Mesenchymal stem cell (in vitro differentiated cells and primary cell): ENCODE measurements at regions not wholly inside any gene's neighbourhood (a gene's known extent, or its start where the extent isn't known, plus 50 kb on each side); places are given as distances from the start of the nearest gene placed in this dataset.

Source experiments
- DNase-seq: peaks from one replicate; pipeline ENCODE4 v3.0.0-alpha.2; 2013
- H2AFZ ChIP-seq: one replicate; pipeline ENCODE4 v1.6.1; 2013; ENCODE audit warnings: low read depth, mild to moderate bottlenecking, control low read depth, inconsistent platforms, low read length, moderate library complexity
- H2AK5ac ChIP-seq: 2 replicates; pipeline ENCODE4 v1.6.1; 2013; ENCODE audit warnings: low read length, moderate library complexity, mild to moderate bottlenecking, inconsistent platforms; ENCODE audit not compliant: severe bottlenecking
- H2BK120ac ChIP-seq: one replicate; pipeline ENCODE4 v1.6.1; 2013; ENCODE audit warnings: low read depth, mild to moderate bottlenecking, inconsistent platforms, low read length, moderate library complexity
- H2BK12ac ChIP-seq, 2 experiments: one replicate each; pipeline ENCODE4 v1.6.1; 2013; ENCODE audit warnings: inconsistent platforms in 2 of 2, low read length in 2 of 2, mild to moderate bottlenecking in 2 of 2, moderate library complexity in 2 of 2, control low read depth in 1 of 2
- H2BK15ac ChIP-seq: one replicate; pipeline ENCODE4 v1.6.1; 2013; ENCODE audit warnings: mild to moderate bottlenecking, low read depth, inconsistent platforms; ENCODE audit not compliant: poor library complexity, severe bottlenecking
- H2BK5ac ChIP-seq: 2 replicates; pipeline ENCODE4 v1.6.1; 2013; ENCODE audit warnings: low read depth, mild to moderate bottlenecking, low read length, control low read depth, inconsistent platforms; ENCODE audit not compliant: poor library complexity, severe bottlenecking
- H3K14ac ChIP-seq, 2 experiments: one replicate each; pipeline ENCODE4 v1.6.1; 2013; ENCODE audit warnings: inconsistent platforms in 2 of 2, low read length in 2 of 2, control low read depth in 1 of 2, mild to moderate bottlenecking in 1 of 2, moderate library complexity in 1 of 2
- H3K18ac ChIP-seq, 2 experiments: one replicate each; pipeline ENCODE4 v1.6.1; 2013; ENCODE audit warnings: inconsistent platforms in 2 of 2, low read length in 2 of 2, control low read depth in 1 of 2, low read depth in 1 of 2, mild to moderate bottlenecking in 1 of 2
- H3K23ac ChIP-seq, 2 experiments: one replicate each; pipeline ENCODE4 v1.6.1; 2013; ENCODE audit warnings: inconsistent platforms in 2 of 2, low read length in 2 of 2, mild to moderate bottlenecking in 2 of 2, moderate library complexity in 2 of 2, control low read depth in 1 of 2
- H3K27ac ChIP-seq: 2 replicates; pipeline ENCODE4 v1.5.1; 2013; ENCODE audit warnings: mild to moderate bottlenecking, moderate library complexity, low read length, control low read depth, inconsistent platforms; ENCODE audit not compliant: poor library complexity, severe bottlenecking
- H3K27me3 ChIP-seq, 2 experiments: 2 replicates each; pipeline versions ENCODE4 v1.6.1 to v1.7.0; 2013; ENCODE audit warnings: low read length in 2 of 2, mild to moderate bottlenecking in 2 of 2, moderate library complexity in 2 of 2, control low read depth in 1 of 2, inconsistent platforms in 1 of 2; ENCODE audit not compliant: control insufficient read depth in 1 of 2, insufficient read depth in 1 of 2
- H3K36me3 ChIP-seq, 2 experiments: 2 replicates each; pipeline versions ENCODE4 v1.6.1 to v1.7.0; 2013; ENCODE audit warnings: low read length in 2 of 2, control low read depth in 1 of 2, inconsistent platforms in 1 of 2, low read depth in 1 of 2, mild to moderate bottlenecking in 1 of 2; ENCODE audit not compliant: insufficient read depth in 2 of 2, control insufficient read depth in 1 of 2
- H3K4ac ChIP-seq, 2 experiments: one replicate each; pipeline ENCODE4 v1.6.1; 2013; ENCODE audit warnings: inconsistent platforms in 2 of 2, low read length in 2 of 2, mild to moderate bottlenecking in 2 of 2, moderate library complexity in 2 of 2, control low read depth in 1 of 2, low read depth in 1 of 2
- H3K4me1 ChIP-seq: 2 replicates; pipeline ENCODE4 v1.6.1; 2013; ENCODE audit warnings: low read depth, low read length, control low read depth; ENCODE audit not compliant: control insufficient read depth, insufficient read depth
- H3K4me2 ChIP-seq: 2 replicates; pipeline ENCODE4 v1.6.1; 2013; ENCODE audit warnings: low read length, mild to moderate bottlenecking, inconsistent platforms; ENCODE audit not compliant: poor library complexity, severe bottlenecking
- H3K4me3 ChIP-seq, 2 experiments: 2 replicates each; pipeline versions ENCODE4 v1.5.1 to v1.7.0; 2013; ENCODE audit warnings: low read length in 2 of 2, mild to moderate bottlenecking in 2 of 2, control low read depth in 1 of 2, low read depth in 1 of 2; ENCODE audit not compliant: insufficient read depth in 1 of 2
- H3K79me1 ChIP-seq: replicated peaks from 2 replicates; pipeline ENCODE4 v1.6.1; 2013; ENCODE audit warnings: mild to moderate bottlenecking, control low read depth, low read length, inconsistent platforms; ENCODE audit not compliant: poor library complexity, severe bottlenecking
- H3K9ac ChIP-seq: 2 replicates; pipeline ENCODE4 v1.7.0; 2013; ENCODE audit warnings: mild to moderate bottlenecking, low read length, moderate library complexity
- H3K9me3 ChIP-seq: 2 replicates; pipeline ENCODE4 v1.7.0; 2013; ENCODE audit warnings: mild to moderate bottlenecking, low read length; ENCODE audit not compliant: control insufficient read depth
- H4K8ac ChIP-seq: one replicate; pipeline ENCODE4 v1.6.1; 2013; ENCODE audit warnings: inconsistent platforms, mild to moderate bottlenecking, low read length, moderate library complexity
- H4K91ac ChIP-seq: one replicate; pipeline ENCODE4 v1.6.1; 2013; ENCODE audit warnings: mild to moderate bottlenecking, low read length, inconsistent platforms
- WGBS: methylation state at CpG from one replicate; pipeline ENCODE4 v1.1.7; 2013; ENCODE audit warnings: mixed read lengths; 5-methylcytosine and 5-hydroxymethylcytosine counted together

- Histone ChIP-seq H4K8ac (no peak overlapping the region), H2AK5ac (no peak overlapping the region), H3K27me3 (peaks cover 0 to 15% of the 10 kb centered on the region in 2 experiments), H3K4me1 (peaks cover 7% of the 10 kb centered on the region), H3K79me1 (no peaks in the 10 kb centered on the region), H3K4me2 (peak overlapping the region; percentile 58), H2BK15ac (no peak overlapping the region), H3K4ac (no peak overlapping the region), H3K4me3 (no peak overlapping the region), H2BK5ac (no peak overlapping the region), H2BK120ac (no peak overlapping the region), H4K91ac (no peak overlapping the region), H3K23ac (no peak overlapping the region), H2BK12ac (no peak overlapping the region), H3K27ac (no peak overlapping the region), H3K36me3 (no peaks in the 10 kb centered on the region), H3K9ac (no peak overlapping the region), H3K18ac (no peak overlapping the region), H2AFZ (no peak overlapping the region), H3K14ac (no peak overlapping the region), H3K9me3 (no peaks in the 10 kb centered on the region)
- no peak for DNase-seq
- WGBS, result no CpG with 5 or more reads among the region's 1 CpG
Observed at GRCh38 chr3:28840976-28841376, 439.9 kb upstream of the RBMS3 start.

GRCh38 chr3:28841441-28841840, 439.4 kb upstream of the RBMS3 start:
- Histone ChIP-seq H4K8ac (no peak overlapping the region), H3K79me1 (no peaks in the 10 kb centered on the region), H3K4me2 (no peak overlapping the region), H3K9me3 (no peaks in the 10 kb centered on the region), H3K4ac (no peak overlapping the region), H2BK15ac (no peak overlapping the region), H3K18ac (no peak overlapping the region), H2BK12ac (no peak overlapping the region), H3K23ac (no peak overlapping the region), H3K9ac (no peak overlapping the region), H3K27me3 (peaks cover 0 to 10% of the 10 kb centered on the region in 2 experiments), H2AFZ (no peak overlapping the region), H3K36me3 (no peaks in the 10 kb centered on the region), H2BK5ac (no peak overlapping the region), H4K91ac (no peak overlapping the region), H3K4me1 (peaks cover 7% of the 10 kb centered on the region), H3K4me3 (no peak overlapping the region), H2BK120ac (no peak overlapping the region), H3K14ac (no peak overlapping the region), H2AK5ac (no peak overlapping the region), H3K27ac (no peak overlapping the region)
- no peak for DNase-seq
- 84% methylated on average over 1 of the region's 2 CpGs for WGBS

GRCh38 chr3:28844298-28845005, 436.4 kb upstream of the RBMS3 start:
- H2BK120ac ChIP-seq, result no peak overlapping the region
- H4K8ac ChIP-seq, result peak overlapping the region; percentile 19
- no peak overlapping the region for H2AFZ ChIP-seq
- H3K36me3 ChIP-seq, result no peaks in the 10 kb centered on the region
- no peak overlapping the region for H2BK12ac ChIP-seq
- H3K27me3 ChIP-seq, result no peaks in the 10 kb centered on the region
- H2BK5ac ChIP-seq, result no peak overlapping the region
- no peak for DNase-seq
- H4K91ac ChIP-seq, result no peak overlapping the region
- H3K4me2 ChIP-seq, result no peak overlapping the region
- no peak overlapping the region for H2AK5ac ChIP-seq
- H3K4me1 ChIP-seq, result peaks cover 7% of the 10 kb centered on the region
- no peak overlapping the region for H3K14ac ChIP-seq
- 90% methylated on average over 12 of the region's 12 CpGs for WGBS
- no peaks in the 10 kb centered on the region for H3K79me1 ChIP-seq
- no peak overlapping the region for H3K23ac ChIP-seq
- no peak overlapping the region for H3K9ac ChIP-seq
- no peak overlapping the region for H3K18ac ChIP-seq
- H3K4ac ChIP-seq, result no peak overlapping the region
- no peaks in the 10 kb centered on the region for H3K9me3 ChIP-seq
- H3K27ac ChIP-seq, result no peak overlapping the region
- H2BK15ac ChIP-seq, result no peak overlapping the region
- H3K4me3 ChIP-seq, result no peak overlapping the region

- Histone ChIP-seq H2BK15ac (no peak overlapping the region), H2BK5ac (no peak overlapping the region), H4K8ac (peak overlapping the region; percentile 19), H3K14ac (no peak overlapping the region), H3K27me3 (no peaks in the 10 kb centered on the region), H2AFZ (no peak overlapping the region), H3K36me3 (no peaks in the 10 kb centered on the region), H3K4ac (no peak overlapping the region), H4K91ac (no peak overlapping the region), H3K4me1 (peaks cover 7% of the 10 kb centered on the region), H3K18ac (no peak overlapping the region), H3K4me2 (no peak overlapping the region), H2BK12ac (no peak overlapping the region), H2BK120ac (no peak overlapping the region), H3K9me3 (no peaks in the 10 kb centered on the region), H2AK5ac (no peak overlapping the region), H3K9ac (no peak overlapping the region), H3K79me1 (no peaks in the 10 kb centered on the region), H3K4me3 (no peak overlapping the region), H3K23ac (no peak overlapping the region), H3K27ac (no peak overlapping the region)
- WGBS, result 82% methylated on average over 4 of the region's 4 CpGs
- DNase-seq, result no peak
Observed at GRCh38 chr3:28845006-28845324, 435.9 kb upstream of the RBMS3 start.
